HUDEP-2 (cell line): ENCODE measurements at regions not wholly inside any gene's neighbourhood (a gene's known extent, or its start where the extent isn't known, plus 50 kb on each side); places are given as distances from the start of the nearest gene placed in this dataset.

Source experiments
- DNase-seq, 76 experiments: peaks; one replicate each; lab custom pipeline; 2025; ENCODE audit not compliant: unreplicated experiment in 76 of 76; lab: John Stamatoyannopoulos, UW

- no peak for DNase-seq
Measured at GRCh38 chr12:125222876-125223275, 157.6 kb downstream of the AACS start.

- DNase-seq, result no peak
Measured at GRCh38 chr12:125225641-125226040, 160.4 kb downstream of the AACS start.

- no peak for DNase-seq
Measured at GRCh38 chr12:125228519-125229260, 163.5 kb downstream of the AACS start.

GRCh38 chr12:125229878-125230530, 164.8 kb downstream of the AACS start:
- no peak for DNase-seq

- no peak for DNase-seq
Measured at GRCh38 chr12:125233319-125233718, 168.1 kb downstream of the AACS start.

GRCh38 chr12:125239563-125239962, 174.3 kb downstream of the AACS start:
- no peak for DNase-seq

GRCh38 chr12:125240717-125241116, 175.5 kb downstream of the AACS start:
- DNase-seq, result no peak

- DNase-seq, result no peak
Measured at GRCh38 chr12:125243811-125244210, 178.6 kb downstream of the AACS start.

GRCh38 chr12:125244338-125244737, 179.1 kb downstream of the AACS start:
- DNase-seq, result no peak

GRCh38 chr12:125245581-125246557, 180.6 kb downstream of the AACS start:
- no peak for DNase-seq

GRCh38 chr12:125247477-125247876, 182.2 kb downstream of the AACS start:
- DNase-seq, result no peak

- DNase-seq, result no peak
Measured at GRCh38 chr12:125249066-125249824, 184.0 kb downstream of the AACS start.

- DNase-seq, result no peak
Measured at GRCh38 chr12:125249932-125250331, 184.7 kb downstream of the AACS start.

- no peak for DNase-seq
Measured at GRCh38 chr12:125254236-125254635, 189.0 kb downstream of the AACS start.

GRCh38 chr12:125254856-125255255, 189.6 kb downstream of the AACS start:
- no peak for DNase-seq

- DNase-seq, result no peak
Measured at GRCh38 chr12:125255935-125256633, 190.8 kb downstream of the AACS start.

GRCh38 chr12:125256634-125256936, 191.3 kb downstream of the AACS start:
- DNase-seq, result no peak

GRCh38 chr12:125259178-125259867, 194.1 kb downstream of the AACS start:
- DNase-seq, result no peak

- DNase-seq, result no peak
Measured at GRCh38 chr12:125262851-125263250, 197.6 kb downstream of the AACS start.
